Heart left ventricle (tissue), 13 donors: ENCODE measurements at regions not wholly inside any gene's neighbourhood (a gene's known extent, or its start where the extent isn't known, plus 50 kb on each side); places are given as distances from the start of the nearest gene placed in this dataset.

Source experiments
- POLR2A ChIP-seq, 2 donors: fragments of 450-650 bp; IDR thresholded peaks; one replicate each; pipeline ENCODE4 v1.6.1; 2017; ENCODE audit warnings: antibody characterized with exemption in 2 of 2, mild to moderate bottlenecking in 2 of 2, moderate library complexity in 2 of 2
- TF ChIP-seq, protein P1 (sequence below), 12 donors: fragments of 200-600 bp; sonication (generic) in 4 of 12; IDR thresholded peaks; one replicate each; pipeline versions ENCODE4 v1.5.0 to v1.8.0; 2018 to 2022; ENCODE audit warnings: antibody characterized with exemption in 12 of 12, mild to moderate bottlenecking in 5 of 12
- donor health status: ischemic (EF 13 %, LVEDD 7.1; RV severe dilation, severe dysfunction).
- donor health status: DM: no; HTN: yes; CAD: no.
- donor health status: DM: no; HTN: no; CAD: no.
- donor health status: ischemic (EF 25% LVEDD 6.9; RV normal size, moderate dysfunction).
- donor health status: ischemic (EF 25% LVEDD 5.7; RV mildly dilated, moderate dysfunction).
- donor health status: ischemic (EF 35%, LVEDD 5.7; RV mildly dilated, moderate dysfunction).
- donor health status: nonischemic (EF 11% LVEDD 7.7; RV severe dilation, severe dysfunction).
- donor health status: DM: yes; HTN: yes; CAD: no.
- donor health status: PGD.
- donor health status: ischemic (EF 29% LVEDD 5.4; RV normal size, mild dysfunction).
- donor health status: nonischemic (EF 23%, LVEDD 6.1; RV moderate dilation, normal function).

DNA sequence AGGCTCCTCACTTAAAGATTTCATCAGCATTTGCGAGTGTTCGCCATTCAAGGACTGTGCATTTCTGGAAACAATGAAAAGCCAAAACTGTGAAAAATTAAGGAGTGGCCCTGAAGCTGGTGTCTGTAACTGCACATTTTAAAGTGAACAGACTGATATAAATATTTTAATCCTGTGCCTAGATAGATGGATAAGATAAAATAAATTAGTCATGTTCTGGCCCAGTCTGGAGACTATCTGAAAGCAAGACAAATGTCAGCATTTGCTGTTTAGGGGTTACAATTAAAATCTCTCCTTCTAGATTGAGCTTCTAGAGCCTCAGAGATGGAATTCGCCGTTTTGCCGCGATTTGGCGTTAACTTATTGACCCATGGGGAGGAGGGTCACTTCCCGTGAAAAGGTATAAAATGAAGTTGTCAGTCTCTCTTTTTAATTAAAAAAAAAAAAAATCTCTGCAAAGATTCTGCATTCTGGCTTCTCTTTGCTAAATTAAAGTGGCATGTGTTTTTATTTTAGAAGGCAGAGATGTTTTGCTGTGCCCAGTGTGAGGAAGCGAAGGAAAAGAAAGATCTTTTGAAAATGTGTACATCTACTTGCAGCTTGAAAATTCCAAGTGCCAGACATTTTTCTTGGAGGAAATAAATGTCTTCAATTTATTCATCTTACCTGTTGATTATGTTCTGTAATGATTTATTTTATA is 79.7 kb upstream of the WNT7B start:
- TF ChIP-seq, protein P1, sequence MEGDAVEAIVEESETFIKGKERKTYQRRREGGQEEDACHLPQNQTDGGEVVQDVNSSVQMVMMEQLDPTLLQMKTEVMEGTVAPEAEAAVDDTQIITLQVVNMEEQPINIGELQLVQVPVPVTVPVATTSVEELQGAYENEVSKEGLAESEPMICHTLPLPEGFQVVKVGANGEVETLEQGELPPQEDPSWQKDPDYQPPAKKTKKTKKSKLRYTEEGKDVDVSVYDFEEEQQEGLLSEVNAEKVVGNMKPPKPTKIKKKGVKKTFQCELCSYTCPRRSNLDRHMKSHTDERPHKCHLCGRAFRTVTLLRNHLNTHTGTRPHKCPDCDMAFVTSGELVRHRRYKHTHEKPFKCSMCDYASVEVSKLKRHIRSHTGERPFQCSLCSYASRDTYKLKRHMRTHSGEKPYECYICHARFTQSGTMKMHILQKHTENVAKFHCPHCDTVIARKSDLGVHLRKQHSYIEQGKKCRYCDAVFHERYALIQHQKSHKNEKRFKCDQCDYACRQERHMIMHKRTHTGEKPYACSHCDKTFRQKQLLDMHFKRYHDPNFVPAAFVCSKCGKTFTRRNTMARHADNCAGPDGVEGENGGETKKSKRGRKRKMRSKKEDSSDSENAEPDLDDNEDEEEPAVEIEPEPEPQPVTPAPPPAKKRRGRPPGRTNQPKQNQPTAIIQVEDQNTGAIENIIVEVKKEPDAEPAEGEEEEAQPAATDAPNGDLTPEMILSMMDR (IDR thresholded peaks at IDR 0.05), result no peak
- no peak for TF ChIP-seq POLR2A (IDR thresholded peaks at IDR 0.05)
